HUES6 (cell line): ENCODE measurements at regions not wholly inside any gene's neighbourhood (a gene's known extent, or its start where the extent isn't known, plus 50 kb on each side); places are given as distances from the start of the nearest gene placed in this dataset.
"Not testable (repeated sequence)": the region's sequence is repeated elsewhere in the genome, so short reads cannot be mapped to it uniquely, and the experiment has no call there.

Source experiments
- H3K27ac ChIP-seq: 2 replicates; pipeline ENCODE4 v1.7.0; 2013; ENCODE audit warnings: low read depth, mild to moderate bottlenecking, low read length, inconsistent platforms
- H3K27me3 ChIP-seq: 2 replicates; pipeline ENCODE4 v1.6.1; 2013; ENCODE audit warnings: low read length; ENCODE audit not compliant: control insufficient read depth, insufficient read depth
- H3K36me3 ChIP-seq: 2 replicates; pipeline ENCODE4 v1.6.1; 2013; ENCODE audit warnings: low read length; ENCODE audit not compliant: control insufficient read depth, insufficient read depth
- H3K4me1 ChIP-seq: 2 replicates; pipeline ENCODE4 v1.6.1; 2013; ENCODE audit warnings: low read length; ENCODE audit not compliant: control insufficient read depth, insufficient read depth
- H3K4me3 ChIP-seq: 2 replicates; pipeline ENCODE4 v1.5.1; 2013; ENCODE audit warnings: low read depth, low read length
- H3K9ac ChIP-seq: one replicate; pipeline ENCODE4 v1.6.1; 2013; ENCODE audit warnings: mild to moderate bottlenecking, low read length
- H3K9me3 ChIP-seq: 2 replicates; pipeline ENCODE4 v1.6.1; 2013; ENCODE audit warnings: low read depth, low read length; ENCODE audit not compliant: control insufficient read depth, insufficient read depth

- no peak overlapping the region for H3K27ac ChIP-seq
- H3K36me3 ChIP-seq = no peaks in the 10 kb centered on the region
- H3K4me3 ChIP-seq = no peak overlapping the region
- H3K27me3 ChIP-seq = no peaks in the 10 kb centered on the region
- no peaks in the 10 kb centered on the region for H3K9me3 ChIP-seq
- no peaks in the 10 kb centered on the region for H3K4me1 ChIP-seq
- no peak overlapping the region for H3K9ac ChIP-seq
These were observed 593.8 kb upstream of the PCDH7 start for GRCh38 chr4:30126351-30126750.

- H3K27ac ChIP-seq = peak overlapping the region; percentile 98; the same call in 1 of the 2 replicates
- not testable (repeated sequence) for H3K9me3 ChIP-seq, H3K4me3 ChIP-seq, H3K36me3 ChIP-seq, H3K27me3 ChIP-seq
- H3K4me1 ChIP-seq = peaks cover 34% of the 10 kb centered on the region
- peak overlapping the region; percentile 78 for H3K9ac ChIP-seq
These were observed 571.3 kb upstream of the PCDH7 start for GRCh38 chr4:30148828-30149227.

GRCh38 chr4:30149539-30149938 is 570.6 kb upstream of the PCDH7 start:
- not testable (repeated sequence) for H3K27me3 ChIP-seq, H3K36me3 ChIP-seq, H3K4me3 ChIP-seq, H3K9me3 ChIP-seq
- H3K4me1 ChIP-seq = peaks cover 31% of the 10 kb centered on the region
- peak overlapping the region; percentile 98 for H3K27ac ChIP-seq
- H3K9ac ChIP-seq = peak overlapping the region; percentile 84

GRCh38 chr4:30153427-30153826 is 566.7 kb upstream of the PCDH7 start:
- H3K4me1 ChIP-seq = peaks cover 22% of the 10 kb centered on the region
- peaks cover 7% of the 10 kb centered on the region; the same call in 1 of the 2 replicates for H3K9me3 ChIP-seq
- no peaks in the 10 kb centered on the region for H3K27me3 ChIP-seq
- H3K4me3 ChIP-seq = no peak overlapping the region
- H3K36me3 ChIP-seq = no peaks in the 10 kb centered on the region; the same call in 1 of the 2 replicates
- no peak overlapping the region for H3K9ac ChIP-seq
- no peak overlapping the region for H3K27ac ChIP-seq

- no peaks in the 10 kb centered on the region for H3K27me3 ChIP-seq
- no peaks in the 10 kb centered on the region for H3K4me1 ChIP-seq
- H3K9me3 ChIP-seq = no peaks in the 10 kb centered on the region
- no peak overlapping the region for H3K9ac ChIP-seq
- H3K27ac ChIP-seq = no peak overlapping the region
- H3K4me3 ChIP-seq = no peak overlapping the region
- no peaks in the 10 kb centered on the region for H3K36me3 ChIP-seq
These were observed 560.0 kb upstream of the PCDH7 start for GRCh38 chr4:30160140-30160539.

GRCh38 chr4:30172416-30172815 is 547.8 kb upstream of the PCDH7 start:
- H3K27ac ChIP-seq = no peak overlapping the region
- no peaks in the 10 kb centered on the region for H3K4me1 ChIP-seq
- no peak overlapping the region for H3K4me3 ChIP-seq
- H3K36me3 ChIP-seq = no peaks in the 10 kb centered on the region
- H3K9me3 ChIP-seq = no peaks in the 10 kb centered on the region
- no peaks in the 10 kb centered on the region for H3K27me3 ChIP-seq
- no peak overlapping the region for H3K9ac ChIP-seq

- Histone ChIP-seq H3K27ac (no peak overlapping the region), H3K36me3 (no peaks in the 10 kb centered on the region), H3K9me3 (no peaks in the 10 kb centered on the region), H3K4me1 (no peaks in the 10 kb centered on the region), H3K27me3 (no peaks in the 10 kb centered on the region), H3K9ac (no peak overlapping the region), H3K4me3 (no peak overlapping the region)
These were observed 538.7 kb upstream of the PCDH7 start for GRCh38 chr4:30181512-30181911.

- no peaks in the 10 kb centered on the region for H3K9me3 ChIP-seq
- H3K36me3 ChIP-seq = no peaks in the 10 kb centered on the region
- no peak overlapping the region for H3K4me3 ChIP-seq
- no peaks in the 10 kb centered on the region for H3K4me1 ChIP-seq
- H3K27me3 ChIP-seq = no peaks in the 10 kb centered on the region
- no peak overlapping the region for H3K9ac ChIP-seq
- no peak overlapping the region for H3K27ac ChIP-seq
These were observed 538.3 kb upstream of the PCDH7 start for GRCh38 chr4:30181918-30182317.

- Histone ChIP-seq H3K9me3 (no peaks in the 10 kb centered on the region), H3K9ac (no peak overlapping the region), H3K4me3 (no peak overlapping the region), H3K4me1 (no peaks in the 10 kb centered on the region), H3K36me3 (no peaks in the 10 kb centered on the region), H3K27ac (no peak overlapping the region), H3K27me3 (no peaks in the 10 kb centered on the region)
These were observed 537.4 kb upstream of the PCDH7 start for GRCh38 chr4:30182786-30183185.

- H3K9me3 ChIP-seq = no peaks in the 10 kb centered on the region
- H3K4me1 ChIP-seq = no peaks in the 10 kb centered on the region
- H3K4me3 ChIP-seq = no peak overlapping the region
- no peaks in the 10 kb centered on the region for H3K36me3 ChIP-seq
- H3K27me3 ChIP-seq = no peaks in the 10 kb centered on the region
- H3K9ac ChIP-seq = no peak overlapping the region
- H3K27ac ChIP-seq = no peak overlapping the region
These were observed 528.3 kb upstream of the PCDH7 start for GRCh38 chr4:30191902-30192301.

- Histone ChIP-seq H3K27ac (no peak overlapping the region), H3K4me3 (no peak overlapping the region), H3K27me3 (no peaks in the 10 kb centered on the region), H3K9ac (no peak overlapping the region), H3K4me1 (no peaks in the 10 kb centered on the region), H3K9me3 (peaks cover 13% of the 10 kb centered on the region; the same call in 1 of the 2 replicates), H3K36me3 (no peaks in the 10 kb centered on the region)
These were observed 512.8 kb upstream of the PCDH7 start for GRCh38 chr4:30207389-30207788.
